ENCODE measurements at regions not wholly inside any gene's neighbourhood (a gene's known extent, or its start where the extent isn't known, plus 50 kb on each side); places are given as distances from the start of the nearest gene placed in this dataset.

DNA sequence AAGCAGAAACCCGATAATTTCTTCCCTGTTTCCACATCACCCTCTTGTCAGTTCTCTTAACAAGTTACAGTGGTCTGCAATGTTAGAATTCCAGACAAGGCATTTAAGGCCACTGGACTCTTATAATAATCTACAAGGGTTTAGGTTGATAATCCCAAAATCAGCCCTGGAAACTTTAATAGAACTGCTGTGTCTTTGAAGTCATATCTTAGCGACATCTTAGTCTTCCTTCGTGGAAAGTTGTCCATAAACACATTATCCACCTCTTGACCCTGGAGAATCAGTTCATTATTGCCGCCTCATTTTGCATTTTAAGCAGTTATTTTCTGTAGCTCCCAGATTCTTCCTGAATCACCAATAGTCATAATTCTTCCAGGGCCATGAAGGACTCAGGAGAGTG, 108.6 kb upstream of the PLCB4 start:
- Mint-ChIP-seq H3K4me1 (no peaks in the 10 kb centered on the region), H3K36me3 (no peaks in the 10 kb centered on the region), H3K27me3 (ENCODE audit: low read depth) (no peaks in the 10 kb centered on the region), H3K9me3 (no peaks in the 10 kb centered on the region), H3K27ac (no peak overlapping the region), H3K4me3 (no peak overlapping the region)
- TF ChIP-seq NFE2L1 (CRISPR knock-in tag; IDR thresholded peaks at IDR 0.05) (no peak), CBFB (CRISPR knock-in tag; IDR thresholded peaks at IDR 0.05; ENCODE audit: low read depth) (no peak), ZNF263 (CRISPR knock-in tag; IDR thresholded peaks at IDR 0.05; ENCODE audit: low read depth) (no peak), RORB (CRISPR knock-in tag; IDR thresholded peaks at IDR 0.05) (no peak), FOXP1 (CRISPR knock-in tag; IDR thresholded peaks at IDR 0.05; ENCODE audit: borderline replicate concordance) (no peak), KAT7 (CRISPR knock-in tag; IDR thresholded peaks at IDR 0.05; ENCODE audit: borderline replicate concordance) (no peak), MXD4 (CRISPR knock-in tag; IDR thresholded peaks at IDR 0.05; ENCODE audit: borderline replicate concordance) (no peak), HMGA2 (CRISPR knock-in tag; IDR thresholded peaks at IDR 0.05) (no peak), NFYB (CRISPR knock-in tag; conservative IDR thresholded peaks at IDR 0.05; ENCODE audit: low read depth) (no peak), IRF2 (CRISPR knock-in tag; IDR thresholded peaks at IDR 0.05; ENCODE audit: borderline replicate concordance, low read depth) (no peak), CDX4 (CRISPR knock-in tag; IDR thresholded peaks at IDR 0.05; ENCODE audit: borderline replicate concordance) (no peak), ATF2 (CRISPR knock-in tag; IDR thresholded peaks at IDR 0.05; ENCODE audit: borderline replicate concordance, low read depth) (no peak), ZNF396 (CRISPR knock-in tag; IDR thresholded peaks at IDR 0.05; ENCODE audit: borderline replicate concordance) (no peak), ATF1 (CRISPR knock-in tag; IDR thresholded peaks at IDR 0.05) (no peak)
- TF ChIP-seq, protein P1, sequence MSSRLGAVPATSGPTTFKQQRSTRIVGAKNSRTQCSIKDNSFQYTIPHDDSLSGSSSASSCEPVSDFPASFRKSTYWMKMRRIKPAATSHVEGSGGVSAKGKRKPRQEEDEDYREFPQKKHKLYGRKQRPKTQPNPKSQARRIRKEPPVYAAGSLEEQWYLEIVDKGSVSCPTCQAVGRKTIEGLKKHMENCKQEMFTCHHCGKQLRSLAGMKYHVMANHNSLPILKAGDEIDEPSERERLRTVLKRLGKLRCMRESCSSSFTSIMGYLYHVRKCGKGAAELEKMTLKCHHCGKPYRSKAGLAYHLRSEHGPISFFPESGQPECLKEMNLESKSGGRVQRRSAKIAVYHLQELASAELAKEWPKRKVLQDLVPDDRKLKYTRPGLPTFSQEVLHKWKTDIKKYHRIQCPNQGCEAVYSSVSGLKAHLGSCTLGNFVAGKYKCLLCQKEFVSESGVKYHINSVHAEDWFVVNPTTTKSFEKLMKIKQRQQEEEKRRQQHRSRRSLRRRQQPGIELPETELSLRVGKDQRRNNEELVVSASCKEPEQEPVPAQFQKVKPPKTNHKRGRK (CRISPR knock-in tag; IDR thresholded peaks at IDR 0.05; ENCODE audit: borderline replicate concordance) = no peak
- TF ChIP-seq, protein P2, sequence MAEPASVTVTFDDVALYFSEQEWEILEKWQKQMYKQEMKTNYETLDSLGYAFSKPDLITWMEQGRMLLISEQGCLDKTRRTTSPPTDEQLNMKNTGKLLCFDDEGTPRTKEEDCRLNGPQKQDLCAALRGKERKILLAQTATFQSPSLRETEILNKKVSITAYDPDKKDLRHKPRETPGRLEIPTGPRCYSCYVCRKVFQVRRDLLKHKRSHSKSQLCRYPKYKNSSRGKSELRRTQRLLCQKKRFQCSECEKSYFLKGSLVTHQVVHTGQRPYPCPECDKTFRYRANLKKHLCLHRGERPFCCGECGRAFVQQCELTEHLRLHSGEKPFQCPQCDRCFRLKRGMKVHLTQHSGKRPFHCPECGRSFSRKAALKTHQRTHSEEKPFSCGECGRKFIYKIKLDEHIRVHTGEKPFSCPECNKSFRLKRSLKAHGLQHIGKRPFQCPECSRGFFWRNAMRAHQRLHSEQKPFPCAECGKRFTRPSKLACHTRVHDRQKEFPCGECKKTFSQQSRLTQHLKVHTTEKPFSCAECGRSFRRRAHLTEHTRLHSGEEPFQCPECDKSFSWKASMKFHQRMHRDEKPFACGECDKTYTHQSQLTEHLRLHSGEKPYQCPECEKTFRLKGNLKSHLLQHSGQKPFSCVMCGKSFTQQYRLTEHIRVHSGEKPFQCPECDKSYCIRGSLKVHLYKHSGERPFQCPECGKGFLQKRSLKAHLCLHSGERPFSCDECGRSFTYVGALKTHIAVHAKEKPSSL (CRISPR knock-in tag; conservative IDR thresholded peaks at IDR 0.05) = no peak
- TF ChIP-seq, protein P3, sequence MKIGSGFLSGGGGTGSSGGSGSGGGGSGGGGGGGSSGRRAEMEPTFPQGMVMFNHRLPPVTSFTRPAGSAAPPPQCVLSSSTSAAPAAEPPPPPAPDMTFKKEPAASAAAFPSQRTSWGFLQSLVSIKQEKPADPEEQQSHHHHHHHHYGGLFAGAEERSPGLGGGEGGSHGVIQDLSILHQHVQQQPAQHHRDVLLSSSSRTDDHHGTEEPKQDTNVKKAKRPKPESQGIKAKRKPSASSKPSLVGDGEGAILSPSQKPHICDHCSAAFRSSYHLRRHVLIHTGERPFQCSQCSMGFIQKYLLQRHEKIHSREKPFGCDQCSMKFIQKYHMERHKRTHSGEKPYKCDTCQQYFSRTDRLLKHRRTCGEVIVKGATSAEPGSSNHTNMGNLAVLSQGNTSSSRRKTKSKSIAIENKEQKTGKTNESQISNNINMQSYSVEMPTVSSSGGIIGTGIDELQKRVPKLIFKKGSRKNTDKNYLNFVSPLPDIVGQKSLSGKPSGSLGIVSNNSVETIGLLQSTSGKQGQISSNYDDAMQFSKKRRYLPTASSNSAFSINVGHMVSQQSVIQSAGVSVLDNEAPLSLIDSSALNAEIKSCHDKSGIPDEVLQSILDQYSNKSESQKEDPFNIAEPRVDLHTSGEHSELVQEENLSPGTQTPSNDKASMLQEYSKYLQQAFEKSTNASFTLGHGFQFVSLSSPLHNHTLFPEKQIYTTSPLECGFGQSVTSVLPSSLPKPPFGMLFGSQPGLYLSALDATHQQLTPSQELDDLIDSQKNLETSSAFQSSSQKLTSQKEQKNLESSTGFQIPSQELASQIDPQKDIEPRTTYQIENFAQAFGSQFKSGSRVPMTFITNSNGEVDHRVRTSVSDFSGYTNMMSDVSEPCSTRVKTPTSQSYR (CRISPR knock-in tag; IDR thresholded peaks at IDR 0.05) = no peak
- DNase-seq (ENCODE audit: low spot score) (no peak), ATAC-seq (no peak)
- CTCF ChIA-PET = no interaction called here
- POLR2A ChIA-PET = no interaction called here

- H3K4me1 Mint-ChIP-seq = no peaks in the 10 kb centered on the region
- TF ChIP-seq ATF1 (CRISPR knock-in tag; IDR thresholded peaks at IDR 0.05) (no peak), ZNF121 (CRISPR knock-in tag; IDR thresholded peaks at IDR 0.05) (no peak), SMAD3 (CRISPR knock-in tag; IDR thresholded peaks at IDR 0.05; ENCODE audit: borderline replicate concordance) (no peak), ZNF396 (CRISPR knock-in tag; IDR thresholded peaks at IDR 0.05; ENCODE audit: borderline replicate concordance) (no peak), TP53 (CRISPR knock-in tag; IDR thresholded peaks at IDR 0.05) (no peak)
- TF ChIP-seq, protein P2 (CRISPR knock-in tag; conservative IDR thresholded peaks at IDR 0.05) = no peak
- TF ChIP-seq, protein P4, sequence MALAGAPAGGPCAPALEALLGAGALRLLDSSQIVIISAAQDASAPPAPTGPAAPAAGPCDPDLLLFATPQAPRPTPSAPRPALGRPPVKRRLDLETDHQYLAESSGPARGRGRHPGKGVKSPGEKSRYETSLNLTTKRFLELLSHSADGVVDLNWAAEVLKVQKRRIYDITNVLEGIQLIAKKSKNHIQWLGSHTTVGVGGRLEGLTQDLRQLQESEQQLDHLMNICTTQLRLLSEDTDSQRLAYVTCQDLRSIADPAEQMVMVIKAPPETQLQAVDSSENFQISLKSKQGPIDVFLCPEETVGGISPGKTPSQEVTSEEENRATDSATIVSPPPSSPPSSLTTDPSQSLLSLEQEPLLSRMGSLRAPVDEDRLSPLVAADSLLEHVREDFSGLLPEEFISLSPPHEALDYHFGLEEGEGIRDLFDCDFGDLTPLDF (CRISPR knock-in tag; IDR thresholded peaks at IDR 0.05) = no peak
These were observed 105.6 kb upstream of the PLCB4 start for GRCh38 chr20:8963330-8963729.

More at GRCh38 chr20:8963330-8963729, 105.6 kb upstream of the PLCB4 start:
- H3K27me3 Mint-ChIP-seq (ENCODE audit: low read depth) = no peaks in the 10 kb centered on the region
- DNase-seq (ENCODE audit: low spot score) (no peak), ATAC-seq (no peak)
- POLR2A ChIA-PET = no interaction called here
- peaks cover 13% of the 10 kb centered on the region for H3K9me3 Mint-ChIP-seq
- H3K36me3 Mint-ChIP-seq = peaks cover 10% of the 10 kb centered on the region
- CTCF ChIA-PET = no interaction called here
- H3K27ac Mint-ChIP-seq = no peak overlapping the region
- H3K4me3 Mint-ChIP-seq = no peak overlapping the region

All from WTC11 (cell line).